PC-9 (cell line): ENCODE measurements at regions not wholly inside any gene's neighbourhood (a gene's known extent, or its start where the extent isn't known, plus 50 kb on each side); places are given as distances from the start of the nearest gene placed in this dataset.

Experiments used
- BruUV-seq: library from RNA; stranded (reverse); fragments of 400-500 nt; replicated peaks from 2 replicates; lab custom pipeline; 2021; lab: Mats Ljungman, UMichigan
- CTCF ChIA-PET: fragments of 300-600 bp; sonication (Branson Sonifier 250); formaldehyde crosslinking; loops from one replicate; lab custom pipeline; 2022; ENCODE audit warnings: antibody characterized with exemption; lab: Charles Lee
- POLR2A ChIA-PET: fragments of 300-600 bp; sonication (Branson Sonifier 250); formaldehyde crosslinking; loops from one replicate; lab custom pipeline; 2022; ENCODE audit warnings: antibody characterized with exemption; ENCODE audit not compliant: unreplicated experiment; lab: Charles Lee
- DNase-seq, 2 experiments: peaks; one replicate each; pipeline versions ENCODE4 v3.0.0 to v3.0.0-alpha.2; 2015 to 2022; ENCODE audit warnings: mixed read lengths in 1 of 2
- H2AFZ ChIP-seq: fragments of 200-600 bp; sonication (generic); 2 replicates; pipeline ENCODE4 v1.8.1; 2017; ENCODE audit warnings: antibody characterized with exemption
- H3F3A ChIP-seq: fragments of 200-600 bp; sonication (generic); 2 replicates; pipeline ENCODE4 v1.8.1; 2017; ENCODE audit warnings: antibody characterized with exemption, mild to moderate bottlenecking, low read depth; ENCODE audit not compliant: insufficient read depth
- H3K27ac ChIP-seq: fragments of 200-600 bp; sonication (generic); 2 replicates; pipeline ENCODE4 v1.6.1; 2016; ENCODE audit warnings: mixed run types
- H3K27me3 ChIP-seq: fragments of 200-600 bp; sonication (generic); 2 replicates; pipeline ENCODE4 v1.6.1; 2016; ENCODE audit warnings: low read depth, mixed run types; ENCODE audit not compliant: insufficient read depth
- H3K36me3 ChIP-seq: fragments of 200-600 bp; sonication (generic); 2 replicates; pipeline ENCODE4 v1.6.1; 2016; ENCODE audit warnings: low read depth, mixed run types
- H3K4me1 ChIP-seq: fragments of 200-600 bp; sonication (generic); replicated peaks from 2 replicates; pipeline ENCODE4 v1.6.1; 2016; ENCODE audit warnings: mixed run types; ENCODE audit not compliant: insufficient read depth
- H3K4me2 ChIP-seq: fragments of 200-600 bp; sonication (generic); 2 replicates; pipeline ENCODE4 v1.6.1; 2017; ENCODE audit warnings: mixed run types
- H3K4me3 ChIP-seq: fragments of 200-600 bp; sonication (generic); 2 replicates; pipeline ENCODE4 v1.6.1; 2016; ENCODE audit warnings: mixed run types
- H3K79me2 ChIP-seq: fragments of 200-600 bp; sonication (generic); 2 replicates; pipeline ENCODE4 v1.6.1; 2017; ENCODE audit warnings: low read depth, mixed run types
- H3K9me2 ChIP-seq: fragments of 200-600 bp; sonication (generic); 2 replicates; pipeline ENCODE4 v1.8.1; 2017; ENCODE audit warnings: mild to moderate bottlenecking; ENCODE audit not compliant: insufficient read depth
- H3K9me3 ChIP-seq: fragments of 200-600 bp; sonication (generic); 2 replicates; pipeline ENCODE4 v1.8.1; 2016; ENCODE audit warnings: low read depth; ENCODE audit not compliant: insufficient read depth
- H4K20me1 ChIP-seq: fragments of 200-600 bp; sonication (generic); 2 replicates; pipeline ENCODE4 v1.8.1; 2017; ENCODE audit not compliant: insufficient read depth
- EZH2 ChIP-seq: fragments of 200-600 bp; sonication (generic); IDR thresholded peaks from 2 replicates; pipeline ENCODE4 v1.8.0; 2017; ENCODE audit warnings: antibody characterized with exemption, low read depth
- intact Hi-C: fragments of 100-400 bp; cut with micrococcal nuclease; formaldehyde crosslinking; loops from one replicate; pipeline ENCODE4 v1.10.0; 2022; ENCODE audit not compliant: unreplicated experiment
- TF ChIP-seq, protein P1 (sequence below): fragments of 200-600 bp; sonication (generic); conservative IDR thresholded peaks from 2 replicates; pipeline ENCODE4 v1.6.1; 2017; ENCODE audit warnings: mixed run types, antibody characterized with exemption, mild to moderate bottlenecking, moderate library complexity

DNA sequence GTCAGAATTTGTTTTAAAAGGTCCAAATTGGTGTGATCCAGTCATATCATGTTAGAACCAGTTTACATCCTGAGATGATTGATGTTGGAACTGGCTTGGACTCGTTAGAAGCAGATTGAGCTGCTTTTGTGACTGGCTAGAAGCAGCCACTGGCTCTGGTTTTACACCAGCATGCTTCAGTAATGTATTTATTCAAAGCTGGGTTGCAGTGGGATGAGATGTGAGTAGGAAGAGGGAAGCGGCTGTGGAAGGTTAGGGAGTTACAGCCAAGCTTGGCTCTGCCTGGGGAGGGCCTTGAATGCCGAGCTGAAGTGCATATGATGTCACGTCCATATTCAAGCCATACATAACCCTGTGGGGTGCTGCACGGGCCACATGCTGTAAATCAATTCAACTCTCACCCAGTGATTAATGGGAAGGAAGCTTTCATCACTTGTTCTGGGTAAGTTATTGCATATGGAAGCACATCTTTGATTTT, 104.0 kb upstream of the SMAD3 start:
- intact Hi-C loops = no loop called here
- POLR2A ChIA-PET = no interaction called here
- Histone ChIP-seq H3K9me3 (no peaks in the 10 kb centered on the region), H3K27me3 (no peaks in the 10 kb centered on the region), H2AFZ (no peak overlapping the region), H3K4me1 (peaks cover 11% of the 10 kb centered on the region), H3K27ac (no peak overlapping the region), H4K20me1 (no peaks in the 10 kb centered on the region), H3F3A (peaks cover 10% of the 10 kb centered on the region; the same call in 1 of the 2 replicates), H3K4me3 (no peak overlapping the region), H3K79me2 (no peaks in the 10 kb centered on the region), H3K4me2 (no peak overlapping the region), H3K9me2 (no peaks in the 10 kb centered on the region), H3K36me3 (no peaks in the 10 kb centered on the region)
- no TSS peak for BruUV-seq
- CTCF ChIA-PET = no interaction called here
- no peak for DNase-seq
- TF ChIP-seq, protein P1, sequence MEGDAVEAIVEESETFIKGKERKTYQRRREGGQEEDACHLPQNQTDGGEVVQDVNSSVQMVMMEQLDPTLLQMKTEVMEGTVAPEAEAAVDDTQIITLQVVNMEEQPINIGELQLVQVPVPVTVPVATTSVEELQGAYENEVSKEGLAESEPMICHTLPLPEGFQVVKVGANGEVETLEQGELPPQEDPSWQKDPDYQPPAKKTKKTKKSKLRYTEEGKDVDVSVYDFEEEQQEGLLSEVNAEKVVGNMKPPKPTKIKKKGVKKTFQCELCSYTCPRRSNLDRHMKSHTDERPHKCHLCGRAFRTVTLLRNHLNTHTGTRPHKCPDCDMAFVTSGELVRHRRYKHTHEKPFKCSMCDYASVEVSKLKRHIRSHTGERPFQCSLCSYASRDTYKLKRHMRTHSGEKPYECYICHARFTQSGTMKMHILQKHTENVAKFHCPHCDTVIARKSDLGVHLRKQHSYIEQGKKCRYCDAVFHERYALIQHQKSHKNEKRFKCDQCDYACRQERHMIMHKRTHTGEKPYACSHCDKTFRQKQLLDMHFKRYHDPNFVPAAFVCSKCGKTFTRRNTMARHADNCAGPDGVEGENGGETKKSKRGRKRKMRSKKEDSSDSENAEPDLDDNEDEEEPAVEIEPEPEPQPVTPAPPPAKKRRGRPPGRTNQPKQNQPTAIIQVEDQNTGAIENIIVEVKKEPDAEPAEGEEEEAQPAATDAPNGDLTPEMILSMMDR = no peak
- no peak for TF ChIP-seq EZH2

DNA sequence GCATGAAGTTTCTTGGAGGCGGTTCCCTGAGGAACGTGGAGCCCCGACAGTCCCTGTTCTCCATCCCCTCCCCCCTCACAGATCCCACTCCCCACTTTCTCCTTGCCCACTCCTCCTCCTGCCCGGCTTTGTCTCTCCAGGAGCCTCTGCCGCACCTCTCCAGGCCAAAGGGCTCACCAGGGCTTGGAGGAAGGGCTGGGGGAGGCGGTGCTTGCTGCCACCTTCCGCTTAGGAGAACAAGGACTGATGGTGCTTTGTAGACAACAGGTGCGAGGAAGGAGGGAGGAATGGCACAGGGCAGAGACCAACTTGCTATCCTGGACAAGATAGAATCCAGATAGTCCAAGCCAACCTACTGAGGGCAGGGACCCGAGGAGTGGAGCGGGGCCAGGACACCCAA, 103.5 kb upstream of the SMAD3 start:
- Histone ChIP-seq H3K27me3 (no peaks in the 10 kb centered on the region), H3K9me3 (no peaks in the 10 kb centered on the region), H4K20me1 (no peaks in the 10 kb centered on the region), H3K4me1 (peaks cover 7% of the 10 kb centered on the region), H2AFZ (no peak overlapping the region), H3K4me2 (no peak overlapping the region), H3K36me3 (no peaks in the 10 kb centered on the region), H3K79me2 (no peaks in the 10 kb centered on the region), H3K27ac (no peak overlapping the region), H3K9me2 (no peaks in the 10 kb centered on the region), H3F3A (peaks cover 5% of the 10 kb centered on the region; the same call in 1 of the 2 replicates), H3K4me3 (no peak overlapping the region)
- no peak for TF ChIP-seq EZH2
- TF ChIP-seq, protein P1 = no peak
- intact Hi-C loops = no loop called here
- ChIA-PET POLR2A (no interaction called here), CTCF (no interaction called here)
- no peak for DNase-seq
- no TSS peak for BruUV-seq

DNA sequence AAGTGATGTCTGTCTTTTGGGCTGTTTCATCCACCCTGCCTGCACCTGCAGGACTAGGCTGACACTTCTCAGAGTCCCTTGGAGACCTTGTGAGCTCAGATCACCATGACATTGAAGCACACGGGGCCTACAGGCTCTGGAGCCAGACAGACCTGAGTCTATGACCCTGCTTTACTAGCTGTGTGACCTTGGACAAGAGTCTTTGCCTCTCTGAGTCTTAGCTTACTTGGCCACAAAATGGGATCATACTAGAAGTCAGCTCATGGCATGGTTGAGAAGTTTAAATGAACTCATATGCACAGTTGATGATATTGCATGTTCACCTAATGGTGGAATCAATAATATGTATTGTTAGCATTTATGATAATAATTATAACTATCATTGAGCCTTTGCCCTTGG, 102.9 kb upstream of the SMAD3 start:
- H3K36me3 ChIP-seq = no peaks in the 10 kb centered on the region
- DNase-seq = no peak
- ChIA-PET POLR2A (no interaction called here), CTCF (no interaction called here)
- no TSS peak for BruUV-seq
- H4K20me1 ChIP-seq = no peaks in the 10 kb centered on the region
- H3K4me2 ChIP-seq = no peak overlapping the region
- peaks cover under 1% of the 10 kb centered on the region; the same call in 1 of the 2 replicates for H3K4me1 ChIP-seq
- H3K27me3 ChIP-seq = no peaks in the 10 kb centered on the region
- TF ChIP-seq, protein P1 = no peak
- no peak for TF ChIP-seq EZH2
- H2AFZ ChIP-seq = no peak overlapping the region
- H3K9me3 ChIP-seq = no peaks in the 10 kb centered on the region
- intact Hi-C loops = no loop called here
- no peaks in the 10 kb centered on the region for H3F3A ChIP-seq
- H3K9me2 ChIP-seq = no peaks in the 10 kb centered on the region
- H3K79me2 ChIP-seq = no peaks in the 10 kb centered on the region
- no peak overlapping the region for H3K27ac ChIP-seq
- no peak overlapping the region for H3K4me3 ChIP-seq
